Eye (tissue), 1 donor: ENCODE measurements at regions not wholly inside any gene's neighbourhood (a gene's known extent, or its start where the extent isn't known, plus 50 kb on each side); places are given as distances from the start of the nearest gene placed in this dataset.
A peak's percentile ranks its signal among the peaks of the same experiment; 100 is the strongest.

Experiments
- DNase-seq: peaks from one replicate; pipeline ENCODE4 v3.0.0-alpha.2; 2015

- no peak for DNase-seq
These were observed 292.0 kb upstream of the TNRC6C start for GRCh38 chr17:77666462-77666861.

- DNase-seq, result no peak
These were observed 291.6 kb upstream of the TNRC6C start for GRCh38 chr17:77666881-77667395.

- no peak for DNase-seq
These were observed 291.0 kb upstream of the TNRC6C start for GRCh38 chr17:77667478-77667877.

GRCh38 chr17:77668518-77668917, 290.0 kb upstream of the TNRC6C start:
- no peak for DNase-seq

- no peak for DNase-seq
These were observed 288.3 kb upstream of the TNRC6C start for GRCh38 chr17:77670173-77670572.

DNA sequence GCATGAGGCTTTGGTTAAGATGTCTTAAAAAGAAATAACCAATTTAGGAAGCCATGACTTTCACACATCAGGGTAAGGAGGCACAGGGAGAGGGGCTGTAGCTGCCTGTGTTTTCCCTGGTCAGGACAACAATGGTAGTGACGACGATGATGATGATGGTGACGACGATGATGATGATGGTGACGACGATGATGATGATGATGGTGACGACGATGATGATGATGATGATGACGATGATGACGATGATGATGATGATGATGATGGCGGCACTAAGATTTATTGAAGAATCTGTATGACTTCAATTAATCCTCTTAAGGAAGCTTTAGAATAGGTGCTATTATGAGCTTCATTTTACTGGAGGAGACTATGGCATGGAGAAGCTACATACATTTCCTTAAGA, 284.1 kb upstream of the TNRC6C start:
- no peak for DNase-seq

- no peak for DNase-seq
These were observed 283.1 kb upstream of the TNRC6C start for GRCh38 chr17:77675411-77675810.

GRCh38 chr17:77675816-77676215, 282.7 kb upstream of the TNRC6C start:
- no peak for DNase-seq

GRCh38 chr17:77676237-77676661, 282.3 kb upstream of the TNRC6C start:
- peak; percentile 63 for DNase-seq

DNA sequence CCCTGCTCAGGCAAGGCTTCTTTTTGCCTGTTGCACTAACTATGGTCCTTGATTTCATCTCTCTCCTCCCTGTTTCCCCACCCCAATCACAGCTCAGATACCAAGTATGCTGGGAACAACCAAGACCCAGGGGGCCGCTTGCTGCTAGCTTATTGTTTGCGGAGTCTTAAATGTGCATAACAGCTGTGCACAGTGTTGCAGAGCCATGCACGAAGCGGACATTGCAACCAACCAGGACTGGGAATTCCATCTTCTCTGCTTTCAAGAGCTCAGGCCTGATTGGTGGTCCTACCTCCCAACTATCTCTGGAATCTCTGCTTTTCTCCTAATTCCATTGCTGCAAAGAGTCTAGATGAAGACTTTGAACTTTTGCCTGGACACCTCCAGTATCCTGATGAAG, 281.3 kb upstream of the TNRC6C start:
- DNase-seq, result peak; percentile 60

DNA sequence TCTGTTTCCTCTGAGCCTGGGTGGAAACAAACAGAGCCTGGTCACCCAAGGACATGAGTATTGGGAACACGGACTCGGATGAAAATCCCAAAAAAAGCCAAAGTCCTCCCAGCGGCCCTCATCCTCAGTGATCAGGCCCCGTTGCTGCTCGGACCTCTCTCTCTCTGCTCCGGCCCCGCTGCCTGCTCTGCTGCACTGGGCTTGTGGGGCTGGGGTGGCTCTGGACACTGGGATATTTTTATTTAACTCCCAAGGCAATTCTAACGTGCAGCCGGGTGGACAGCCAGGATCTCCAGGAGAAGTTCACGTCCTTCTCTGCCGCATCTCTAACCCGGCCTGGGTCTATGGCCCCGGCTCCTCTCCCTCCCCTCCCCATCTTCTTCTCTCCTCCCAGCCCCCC, 280.9 kb upstream of the TNRC6C start:
- no peak for DNase-seq

GRCh38 chr17:77679589-77679988, 278.9 kb upstream of the TNRC6C start:
- DNase-seq, result no peak

GRCh38 chr17:77681861-77682260, 276.6 kb upstream of the TNRC6C start:
- DNase-seq, result peak; percentile 48

GRCh38 chr17:77684803-77685798, 273.4 kb upstream of the TNRC6C start:
- DNase-seq, result no peak

DNA sequence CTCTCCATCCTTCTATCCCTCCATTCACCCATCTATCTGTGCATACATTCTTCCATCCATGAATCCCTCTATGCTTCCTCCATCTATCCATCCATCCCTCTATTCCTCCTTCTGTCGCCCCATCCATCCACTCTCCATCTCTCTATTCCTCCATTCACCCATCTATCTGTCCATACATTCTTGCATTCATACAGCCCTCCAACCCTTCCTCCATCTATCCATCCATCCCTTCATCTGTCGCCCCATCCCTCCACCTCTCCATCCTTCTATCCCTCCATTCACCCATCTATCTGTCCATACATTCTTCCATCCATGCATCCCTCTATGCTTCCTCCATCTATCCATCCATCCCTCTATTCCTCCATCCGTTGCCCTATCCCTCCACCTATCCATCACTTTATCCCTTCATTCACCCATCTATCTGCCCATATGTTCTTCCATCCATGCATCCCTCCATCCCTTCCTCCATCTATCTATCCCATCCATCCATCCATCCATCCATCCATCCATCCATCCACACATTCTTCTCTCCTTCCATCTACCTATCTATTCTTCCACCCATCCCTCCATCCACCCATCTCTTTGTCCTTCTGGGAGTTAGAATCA, 272.5 kb upstream of the TNRC6C start:
- no peak for DNase-seq

- no peak for DNase-seq
These were observed 271.6 kb upstream of the TNRC6C start for GRCh38 chr17:77686903-77687302.

DNA sequence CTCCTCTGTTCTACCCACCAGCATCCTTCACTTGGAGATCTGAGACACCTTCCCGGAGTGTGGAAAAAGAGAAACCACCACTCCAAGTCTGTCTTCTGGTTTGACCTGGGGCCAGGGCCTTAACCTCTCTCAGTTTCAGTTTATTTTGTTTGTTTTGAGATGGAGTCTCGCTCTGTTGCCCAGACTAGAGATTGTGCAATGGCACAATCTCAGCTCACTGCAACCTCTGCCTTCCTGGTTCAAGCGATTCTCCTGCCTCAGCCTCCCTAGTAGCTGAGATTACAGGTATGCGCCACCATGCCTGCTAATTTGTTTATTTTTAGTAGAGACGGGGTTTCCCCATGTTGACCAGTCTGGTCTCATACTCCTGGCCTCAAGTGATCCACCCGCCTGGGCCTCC, 271.1 kb upstream of the TNRC6C start:
- DNase-seq, result no peak

- no peak for DNase-seq
These were observed 270.6 kb upstream of the TNRC6C start for GRCh38 chr17:77687921-77688320.

GRCh38 chr17:77688369-77688768, 270.1 kb upstream of the TNRC6C start:
- DNase-seq, result no peak

GRCh38 chr17:77690271-77691161, 268.0 kb upstream of the TNRC6C start:
- no peak for DNase-seq

- DNase-seq, result no peak
These were observed 267.1 kb upstream of the TNRC6C start for GRCh38 chr17:77691216-77692085.
